AG10803 (cell line): ENCODE measurements at regions not wholly inside any gene's neighbourhood (a gene's known extent, or its start where the extent isn't known, plus 50 kb on each side); places are given as distances from the start of the nearest gene placed in this dataset.
A peak's percentile ranks its signal among the peaks of the same experiment; 100 is the strongest.

ENCODE experiments used
- DNase-seq: peaks from one replicate; pipeline ENCODE4 v3.0.0; 2010; ENCODE audit warnings: low read depth
- H3K4me3 ChIP-seq: 2 replicates; pipeline ENCODE4 v1.5.1; 2011; ENCODE audit warnings: mild to moderate bottlenecking, low read length, control low read depth
- TF ChIP-seq, protein P1 (sequence below): conservative IDR thresholded peaks from 2 replicates; pipeline ENCODE4 v1.5.1; 2011; ENCODE audit warnings: mild to moderate bottlenecking, low read length, control low read depth, inconsistent platforms

DNA sequence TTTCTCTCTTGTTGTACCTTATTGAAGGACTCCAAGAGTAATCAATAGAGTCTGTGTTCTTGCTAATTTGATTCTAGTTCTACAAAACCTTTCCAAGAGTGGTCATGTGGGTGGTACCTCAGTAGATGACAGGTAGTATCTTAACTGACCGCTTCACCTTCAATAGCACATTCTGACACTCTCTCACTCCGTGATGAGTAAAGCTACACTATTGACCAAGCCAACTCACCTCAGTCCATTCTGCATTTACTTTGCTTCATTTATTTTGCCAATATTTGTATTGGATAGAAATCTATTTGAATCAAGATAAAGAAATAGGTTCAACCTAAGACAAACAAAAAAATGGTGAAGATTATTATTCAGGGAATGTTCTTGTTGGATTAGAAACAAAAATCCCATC lies 1869.6 kb upstream of the CELF4 start:
- TF ChIP-seq, protein P1, sequence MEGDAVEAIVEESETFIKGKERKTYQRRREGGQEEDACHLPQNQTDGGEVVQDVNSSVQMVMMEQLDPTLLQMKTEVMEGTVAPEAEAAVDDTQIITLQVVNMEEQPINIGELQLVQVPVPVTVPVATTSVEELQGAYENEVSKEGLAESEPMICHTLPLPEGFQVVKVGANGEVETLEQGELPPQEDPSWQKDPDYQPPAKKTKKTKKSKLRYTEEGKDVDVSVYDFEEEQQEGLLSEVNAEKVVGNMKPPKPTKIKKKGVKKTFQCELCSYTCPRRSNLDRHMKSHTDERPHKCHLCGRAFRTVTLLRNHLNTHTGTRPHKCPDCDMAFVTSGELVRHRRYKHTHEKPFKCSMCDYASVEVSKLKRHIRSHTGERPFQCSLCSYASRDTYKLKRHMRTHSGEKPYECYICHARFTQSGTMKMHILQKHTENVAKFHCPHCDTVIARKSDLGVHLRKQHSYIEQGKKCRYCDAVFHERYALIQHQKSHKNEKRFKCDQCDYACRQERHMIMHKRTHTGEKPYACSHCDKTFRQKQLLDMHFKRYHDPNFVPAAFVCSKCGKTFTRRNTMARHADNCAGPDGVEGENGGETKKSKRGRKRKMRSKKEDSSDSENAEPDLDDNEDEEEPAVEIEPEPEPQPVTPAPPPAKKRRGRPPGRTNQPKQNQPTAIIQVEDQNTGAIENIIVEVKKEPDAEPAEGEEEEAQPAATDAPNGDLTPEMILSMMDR = no peak
- no peak overlapping the region for H3K4me3 ChIP-seq
- no peak for DNase-seq

DNA sequence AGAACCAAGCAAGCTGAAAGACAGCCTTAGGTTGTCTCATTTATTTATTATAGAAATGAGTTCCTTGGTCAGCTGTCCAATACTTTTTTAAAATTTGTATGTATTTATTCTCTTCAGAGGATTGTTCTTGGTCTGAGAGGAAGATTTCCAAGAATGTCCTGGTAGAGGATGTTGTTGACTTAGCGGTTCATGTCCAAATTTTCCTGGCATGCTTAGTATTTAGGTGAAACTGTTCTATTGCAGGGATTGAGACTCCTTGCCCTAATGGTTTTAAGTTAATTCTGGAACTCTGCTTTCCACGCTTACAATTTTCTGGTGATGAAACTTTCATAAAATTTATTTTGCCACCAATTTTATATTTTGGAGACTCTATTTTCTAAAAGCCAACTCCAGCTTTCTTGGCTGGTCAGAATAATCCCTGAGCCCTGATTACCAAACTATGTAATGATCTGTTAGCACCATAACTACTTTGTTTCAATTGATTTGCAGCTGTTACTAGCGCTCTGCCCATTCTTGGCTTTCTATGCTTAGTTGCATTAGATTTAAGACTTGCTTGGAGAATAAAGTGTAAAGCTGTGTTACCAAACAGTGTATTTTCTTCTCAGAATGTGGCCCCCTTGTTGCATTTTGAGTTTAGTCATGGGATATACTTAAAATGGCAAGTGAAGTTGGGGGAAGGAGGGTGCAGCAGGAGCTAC lies 1868.8 kb upstream of the CELF4 start:
- TF ChIP-seq, protein P1 = no peak
- no peak overlapping the region for H3K4me3 ChIP-seq
- DNase-seq = peak; percentile 59

DNA sequence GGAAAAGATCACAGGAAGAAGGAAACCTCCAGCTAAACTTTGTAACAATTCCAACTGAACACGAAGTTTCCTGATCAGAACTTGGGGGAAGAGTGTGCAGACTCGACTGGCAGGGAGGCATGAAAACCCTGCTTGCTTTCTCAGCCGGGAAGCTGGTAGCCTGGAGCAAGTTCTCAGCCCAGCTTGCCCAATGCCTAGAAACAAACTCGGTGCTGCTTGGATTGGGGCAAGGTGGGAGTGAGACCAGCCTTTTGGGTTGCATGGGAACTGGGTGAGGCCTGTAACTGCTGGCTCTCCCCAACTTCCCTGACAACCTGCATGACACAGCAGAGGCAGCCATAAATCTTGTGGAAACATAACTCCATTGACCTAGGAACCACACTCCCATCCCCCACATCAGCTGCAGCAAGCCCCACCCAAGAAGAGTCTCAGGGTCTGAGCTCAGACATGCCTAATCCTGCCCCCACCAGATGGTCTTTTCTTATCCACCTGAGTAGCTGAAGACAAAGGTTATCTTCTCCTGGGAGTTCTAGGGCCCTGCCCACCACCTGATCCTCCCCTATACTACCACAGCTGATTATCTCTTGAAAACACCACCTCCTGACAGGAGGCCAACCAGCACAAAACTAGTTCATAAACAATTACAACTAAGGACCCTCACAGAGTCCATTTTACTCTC lies 1859.7 kb upstream of the CELF4 start:
- DNase-seq = no peak
- TF ChIP-seq, protein P1 = no peak

DNA sequence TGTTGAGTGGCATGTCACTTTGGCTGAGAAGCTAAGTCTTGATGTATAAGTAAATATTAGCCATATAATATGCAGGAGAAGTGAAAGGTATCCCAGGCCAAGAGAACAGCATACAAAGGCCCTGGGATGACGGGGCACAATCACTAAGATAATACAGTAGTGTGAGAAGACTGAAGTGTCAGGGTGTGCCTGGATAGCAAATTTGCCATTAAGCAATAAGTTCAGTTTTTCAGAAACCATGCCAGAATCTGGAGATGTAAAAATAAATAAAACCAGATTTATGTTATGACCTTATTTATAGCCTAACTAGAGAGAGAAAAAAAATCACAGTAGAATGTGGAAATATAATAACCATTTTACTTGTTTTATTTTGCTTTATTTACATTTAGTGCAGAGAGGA lies 1858.7 kb upstream of the CELF4 start:
- TF ChIP-seq, protein P1 = no peak
- H3K4me3 ChIP-seq = no peak overlapping the region
- no peak for DNase-seq

More for the DNA sequence above, 1859.7 kb upstream of the CELF4 start:
- H3K4me3 ChIP-seq = no peak overlapping the region

DNA sequence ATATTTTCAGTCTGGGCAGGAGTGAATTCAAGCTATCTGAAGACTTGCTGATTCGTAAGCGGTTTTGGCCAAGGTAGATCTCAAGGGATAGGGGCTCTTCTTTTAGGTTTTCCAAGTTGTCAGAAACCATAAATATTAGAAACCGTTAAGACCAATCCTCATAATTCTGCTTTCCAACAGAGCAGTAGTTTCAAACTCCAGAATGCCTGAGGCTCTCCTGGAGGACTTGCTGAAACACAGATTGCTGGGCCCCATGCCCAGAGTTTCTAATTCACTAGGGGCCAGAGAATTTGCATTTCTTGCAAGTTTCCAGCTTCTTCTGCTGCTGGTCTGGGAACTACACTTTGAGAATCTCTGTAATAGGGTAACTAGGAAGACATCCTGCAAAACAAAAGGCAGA lies 1855.7 kb upstream of the CELF4 start:
- no peak overlapping the region for H3K4me3 ChIP-seq
- DNase-seq = no peak
- TF ChIP-seq, protein P1 = no peak

DNA sequence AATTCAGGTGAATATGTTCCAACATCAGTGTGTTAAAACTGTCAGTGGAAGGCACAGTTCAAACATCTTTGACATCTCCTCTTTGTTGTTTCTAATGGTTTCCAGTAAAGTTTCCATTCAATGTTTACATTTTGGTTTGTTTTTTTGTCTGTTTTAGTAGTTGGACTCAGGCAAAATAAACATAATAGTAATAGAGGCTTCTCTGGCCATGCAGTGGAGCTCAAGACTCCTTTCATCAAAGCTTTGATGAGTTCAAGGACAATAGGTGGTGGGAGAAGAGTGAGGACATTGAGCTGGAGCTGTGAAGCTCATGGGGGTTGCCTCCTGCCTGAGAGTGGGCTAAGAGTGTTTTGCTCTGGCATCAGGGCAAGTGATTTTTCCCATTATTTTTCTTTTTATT lies 1853.7 kb upstream of the CELF4 start:
- no peak overlapping the region for H3K4me3 ChIP-seq
- DNase-seq = no peak
- TF ChIP-seq, protein P1 = no peak

DNA sequence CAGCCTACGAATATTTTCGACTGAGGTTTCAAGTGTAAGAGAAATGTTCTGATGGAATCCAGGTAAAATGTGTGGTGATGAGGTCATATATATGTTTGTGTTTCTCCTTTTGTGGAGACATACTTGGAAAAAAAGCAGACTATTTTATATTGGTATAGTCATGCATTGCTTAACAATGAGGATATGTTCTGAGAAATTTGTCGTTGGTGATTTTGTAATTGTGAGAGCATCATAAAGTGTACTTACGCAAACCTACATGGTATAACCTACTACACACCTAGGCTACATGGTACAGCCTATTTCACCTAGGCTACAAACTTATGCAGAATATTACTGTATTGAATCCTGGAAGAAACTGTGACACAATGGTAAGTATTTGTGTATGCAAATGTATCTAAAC lies 1849.9 kb upstream of the CELF4 start:
- TF ChIP-seq, protein P1 = no peak
- no peak for DNase-seq

More for the DNA sequence above, 1849.9 kb upstream of the CELF4 start:
- no peak overlapping the region for H3K4me3 ChIP-seq
